HG03039 (cell line): ENCODE measurements at regions not wholly inside any gene's neighbourhood (a gene's known extent, or its start where the extent isn't known, plus 50 kb on each side); places are given as distances from the start of the nearest gene placed in this dataset.

Source experiments
- ATAC-seq: cut with Tn5 transposase; IDR thresholded peaks from one replicate; pipeline ENCODE4 v1.9.1; 2021; ENCODE audit warnings: mild to moderate bottlenecking, moderate library complexity; ENCODE audit not compliant: unreplicated experiment

GRCh38 chr16:82567175-82567574, 59.6 kb upstream of the CDH13 start:
- no peak for ATAC-seq

GRCh38 chr16:82563401-82563800, 63.4 kb upstream of the CDH13 start:
- ATAC-seq: no peak

- ATAC-seq: no peak
Measured at GRCh38 chr16:82562183-82562683, 64.5 kb upstream of the CDH13 start.

- no peak for ATAC-seq
Measured at GRCh38 chr16:82560805-82561325, 65.9 kb upstream of the CDH13 start.

GRCh38 chr16:82544378-82545160, 82.2 kb upstream of the CDH13 start:
- no peak for ATAC-seq

- no peak for ATAC-seq
Measured at GRCh38 chr16:82542714-82543113, 84.1 kb upstream of the CDH13 start.

- ATAC-seq: no peak
Measured at GRCh38 chr16:82541103-82541502, 85.7 kb upstream of the CDH13 start.

GRCh38 chr16:82535764-82536163, 91.0 kb upstream of the CDH13 start:
- no peak for ATAC-seq

- no peak for ATAC-seq
Measured at GRCh38 chr16:82535262-82535661, 91.5 kb upstream of the CDH13 start.

- ATAC-seq: no peak
Measured at GRCh38 chr16:82533189-82533588, 93.6 kb upstream of the CDH13 start.

- ATAC-seq: no peak
Measured at GRCh38 chr16:82530883-82531282, 95.9 kb upstream of the CDH13 start.

GRCh38 chr16:82527101-82527500, 99.7 kb upstream of the CDH13 start:
- ATAC-seq: no peak

- ATAC-seq: no peak
Measured at GRCh38 chr16:82524976-82525375, 101.8 kb upstream of the CDH13 start.

- ATAC-seq: no peak
Measured at GRCh38 chr16:82523815-82524214, 103.0 kb upstream of the CDH13 start.

GRCh38 chr16:82522026-82522425, 104.7 kb upstream of the CDH13 start:
- ATAC-seq: no peak

- no peak for ATAC-seq
Measured at GRCh38 chr16:82518811-82519210, 108.0 kb upstream of the CDH13 start.

- no peak for ATAC-seq
Measured at GRCh38 chr16:82514262-82514661, 112.5 kb upstream of the CDH13 start.

GRCh38 chr16:82510789-82511305, 115.9 kb upstream of the CDH13 start:
- ATAC-seq: no peak

GRCh38 chr16:82509691-82510430, 116.9 kb upstream of the CDH13 start:
- no peak for ATAC-seq

GRCh38 chr16:82506692-82507670, 119.8 kb upstream of the CDH13 start:
- no peak for ATAC-seq
